ENCODE measurements at regions not wholly inside any gene's neighbourhood (a gene's known extent, or its start where the extent isn't known, plus 50 kb on each side); places are given as distances from the start of the nearest gene placed in this dataset.

DNA sequence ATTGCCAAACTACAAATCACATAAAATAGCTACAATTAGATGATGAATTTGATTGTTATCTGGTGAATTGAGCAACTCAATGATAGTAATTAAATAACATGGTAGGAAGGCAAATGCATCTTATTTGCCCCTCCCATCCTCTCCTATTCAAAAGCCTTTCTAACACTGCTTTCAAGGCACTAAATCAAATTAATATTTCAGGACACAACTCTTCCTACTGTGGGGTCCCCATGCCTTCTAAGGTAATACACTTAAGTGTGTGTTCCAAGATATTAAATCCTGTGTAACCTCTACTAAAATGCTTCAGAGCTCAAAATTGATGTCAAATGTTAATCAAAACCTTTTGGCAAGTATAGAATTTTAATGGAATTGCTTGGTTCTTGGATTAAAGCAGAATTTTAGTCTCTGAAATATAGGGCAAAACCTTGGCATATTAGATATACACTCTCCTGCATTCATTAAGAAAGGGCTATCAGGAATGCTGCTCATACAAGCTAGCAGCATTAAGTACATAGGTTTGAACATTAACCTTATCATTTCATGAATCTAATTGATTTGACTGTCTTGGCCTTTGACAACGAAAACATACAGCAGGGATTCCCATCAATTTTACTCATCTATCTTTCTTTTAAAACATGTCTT is 371.8 kb upstream of the GALNTL6 start:
- Histone ChIP-seq H3K4me1 (ENCODE audit: insufficient read depth, low read length) (no peaks in the 10 kb centered on the region), H3K36me3 (ENCODE audit: insufficient read depth, low read length) (no peaks in the 10 kb centered on the region), H3K79me2 (ENCODE audit: insufficient read depth, low read length) (no peaks in the 10 kb centered on the region), H3K27ac (ENCODE audit: low read depth, low read length) (no peak overlapping the region), H3K4me2 (ENCODE audit: insufficient read depth, low read length) (no peak overlapping the region), H3K9me3 (ENCODE audit: low read depth, low read length) (no peaks in the 10 kb centered on the region), H3K4me3 (ENCODE audit: insufficient read depth, low read length) (no peak overlapping the region), H4K20me1 (ENCODE audit: insufficient read depth, low read length) (no peaks in the 10 kb centered on the region), H2AFZ (ENCODE audit: low read length) (no peak overlapping the region), H3K27me3 (ENCODE audit: insufficient read depth, low read length) (no peaks in the 10 kb centered on the region)
- TF ChIP-seq, protein P1, sequence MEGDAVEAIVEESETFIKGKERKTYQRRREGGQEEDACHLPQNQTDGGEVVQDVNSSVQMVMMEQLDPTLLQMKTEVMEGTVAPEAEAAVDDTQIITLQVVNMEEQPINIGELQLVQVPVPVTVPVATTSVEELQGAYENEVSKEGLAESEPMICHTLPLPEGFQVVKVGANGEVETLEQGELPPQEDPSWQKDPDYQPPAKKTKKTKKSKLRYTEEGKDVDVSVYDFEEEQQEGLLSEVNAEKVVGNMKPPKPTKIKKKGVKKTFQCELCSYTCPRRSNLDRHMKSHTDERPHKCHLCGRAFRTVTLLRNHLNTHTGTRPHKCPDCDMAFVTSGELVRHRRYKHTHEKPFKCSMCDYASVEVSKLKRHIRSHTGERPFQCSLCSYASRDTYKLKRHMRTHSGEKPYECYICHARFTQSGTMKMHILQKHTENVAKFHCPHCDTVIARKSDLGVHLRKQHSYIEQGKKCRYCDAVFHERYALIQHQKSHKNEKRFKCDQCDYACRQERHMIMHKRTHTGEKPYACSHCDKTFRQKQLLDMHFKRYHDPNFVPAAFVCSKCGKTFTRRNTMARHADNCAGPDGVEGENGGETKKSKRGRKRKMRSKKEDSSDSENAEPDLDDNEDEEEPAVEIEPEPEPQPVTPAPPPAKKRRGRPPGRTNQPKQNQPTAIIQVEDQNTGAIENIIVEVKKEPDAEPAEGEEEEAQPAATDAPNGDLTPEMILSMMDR (IDR thresholded peaks at IDR 0.05; ENCODE audit: extremely low read depth, low read depth, low read length) = no peak
- no peak for DNase-seq (ENCODE audit: insufficient read length, low spot score, missing footprints)

DNA sequence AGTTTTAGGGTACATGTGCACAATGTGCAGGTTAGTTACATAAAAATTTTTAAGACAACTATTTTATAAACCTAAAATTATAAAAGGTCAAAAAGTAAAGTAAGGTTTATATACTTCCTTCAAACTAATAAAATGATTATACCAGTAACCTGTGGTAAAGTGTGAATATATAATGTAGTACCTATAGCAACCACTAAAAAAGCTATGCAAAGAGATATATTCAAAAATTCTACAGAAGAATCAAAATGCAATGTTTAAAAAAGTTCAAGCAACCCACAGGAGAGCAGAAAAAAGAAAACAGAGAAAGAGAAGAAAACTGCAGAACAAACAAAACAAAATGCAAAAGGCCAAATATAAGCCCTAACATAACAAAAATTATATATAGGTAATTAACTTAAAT is 379.5 kb upstream of the GALNTL6 start:
- TF ChIP-seq, protein P1 (IDR thresholded peaks at IDR 0.05; ENCODE audit: extremely low read depth, low read depth, low read length) = no peak
- no peaks in the 10 kb centered on the region for H3K27me3 ChIP-seq (ENCODE audit: insufficient read depth, low read length)

DNA sequence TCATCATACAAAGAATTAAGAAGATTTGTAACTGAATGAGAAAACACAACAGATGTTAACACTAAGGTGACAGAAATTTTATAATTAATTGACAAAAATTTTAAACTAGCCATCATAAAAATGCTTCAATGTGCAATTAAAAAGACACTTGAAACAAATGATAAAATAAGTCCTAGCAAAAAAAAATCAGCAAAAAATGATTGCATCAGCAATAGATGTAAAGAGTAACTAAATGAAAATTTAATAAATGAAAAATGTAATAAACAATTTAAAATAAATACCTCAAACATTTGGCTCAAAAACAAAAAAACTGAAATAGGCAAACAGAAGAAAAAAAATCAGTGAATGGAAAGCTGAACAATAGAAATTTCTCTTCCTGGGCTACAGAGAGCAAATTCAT is 380.7 kb upstream of the GALNTL6 start:
- Histone ChIP-seq H3K4me3 (ENCODE audit: insufficient read depth, low read length) (no peak overlapping the region), H3K36me3 (ENCODE audit: insufficient read depth, low read length) (no peaks in the 10 kb centered on the region), H4K20me1 (ENCODE audit: insufficient read depth, low read length) (no peaks in the 10 kb centered on the region), H3K4me1 (ENCODE audit: insufficient read depth, low read length) (no peaks in the 10 kb centered on the region), H3K4me2 (ENCODE audit: insufficient read depth, low read length) (no peak overlapping the region), H3K27ac (ENCODE audit: low read depth, low read length) (no peak overlapping the region), H3K27me3 (ENCODE audit: insufficient read depth, low read length) (no peaks in the 10 kb centered on the region), H3K79me2 (ENCODE audit: insufficient read depth, low read length) (no peaks in the 10 kb centered on the region), H3K9me3 (ENCODE audit: low read depth, low read length) (no peaks in the 10 kb centered on the region), H2AFZ (ENCODE audit: low read length) (no peak overlapping the region)
- DNase-seq (ENCODE audit: insufficient read length, low spot score, missing footprints) = no peak
- TF ChIP-seq, protein P1 (IDR thresholded peaks at IDR 0.05; ENCODE audit: extremely low read depth, low read depth, low read length) = no peak

More for the DNA sequence above, 379.5 kb upstream of the GALNTL6 start:
- no peak overlapping the region for H3K4me2 ChIP-seq (ENCODE audit: insufficient read depth, low read length)
- no peak for DNase-seq (ENCODE audit: insufficient read length, low spot score, missing footprints)
- H3K4me3 ChIP-seq (ENCODE audit: insufficient read depth, low read length) = no peak overlapping the region
- no peak overlapping the region for H3K27ac ChIP-seq (ENCODE audit: low read depth, low read length)
- no peaks in the 10 kb centered on the region for H3K79me2 ChIP-seq (ENCODE audit: insufficient read depth, low read length)
- no peaks in the 10 kb centered on the region for H3K9me3 ChIP-seq (ENCODE audit: low read depth, low read length)
- H4K20me1 ChIP-seq (ENCODE audit: insufficient read depth, low read length) = no peaks in the 10 kb centered on the region
- H3K4me1 ChIP-seq (ENCODE audit: insufficient read depth, low read length) = no peaks in the 10 kb centered on the region
- no peak overlapping the region for H2AFZ ChIP-seq (ENCODE audit: low read length)
- no peaks in the 10 kb centered on the region for H3K36me3 ChIP-seq (ENCODE audit: insufficient read depth, low read length)

DNA sequence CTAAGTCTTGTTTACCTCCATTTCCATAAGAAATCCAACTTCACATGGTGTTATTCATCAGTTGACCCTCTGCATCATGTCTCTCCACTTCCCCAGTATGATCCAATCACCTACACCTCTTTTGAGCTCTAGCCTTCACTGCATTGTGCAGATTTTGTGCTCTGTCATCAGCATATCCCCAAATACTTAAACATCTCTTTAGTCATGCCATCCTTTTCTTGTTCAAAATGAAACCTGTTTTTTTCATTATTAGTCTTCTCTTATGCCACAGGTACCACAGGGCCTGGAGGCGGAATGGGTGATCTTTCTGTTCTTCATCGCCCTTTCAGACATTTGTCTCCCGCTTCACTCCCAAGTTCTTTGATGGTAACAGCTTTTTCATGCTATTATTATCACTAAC is 382.7 kb upstream of the GALNTL6 start:
- Histone ChIP-seq H3K27ac (ENCODE audit: low read depth, low read length) (no peak overlapping the region), H3K27me3 (ENCODE audit: insufficient read depth, low read length) (no peaks in the 10 kb centered on the region), H3K4me2 (ENCODE audit: insufficient read depth, low read length) (no peak overlapping the region), H3K9me3 (ENCODE audit: low read depth, low read length) (no peaks in the 10 kb centered on the region), H3K4me1 (ENCODE audit: insufficient read depth, low read length) (no peaks in the 10 kb centered on the region), H3K4me3 (ENCODE audit: insufficient read depth, low read length) (no peak overlapping the region), H3K36me3 (ENCODE audit: insufficient read depth, low read length) (no peaks in the 10 kb centered on the region), H4K20me1 (ENCODE audit: insufficient read depth, low read length) (no peaks in the 10 kb centered on the region), H3K79me2 (ENCODE audit: insufficient read depth, low read length) (no peaks in the 10 kb centered on the region), H2AFZ (ENCODE audit: low read length) (no peak overlapping the region)
- TF ChIP-seq, protein P1 (IDR thresholded peaks at IDR 0.05; ENCODE audit: extremely low read depth, low read depth, low read length) = no peak
- DNase-seq (ENCODE audit: insufficient read length, low spot score, missing footprints) = no peak

All from osteoblast (primary cell).